H9 (cell line): ENCODE measurements at regions not wholly inside any gene's neighbourhood (a gene's known extent, or its start where the extent isn't known, plus 50 kb on each side); places are given as distances from the start of the nearest gene placed in this dataset.

Experiments used
- DNase-seq: peaks from one replicate; pipeline ENCODE4 v3.0.0-alpha.2; 2017
- H2AFZ ChIP-seq: one replicate; pipeline ENCODE4 v1.6.1; 2013; ENCODE audit warnings: mild to moderate bottlenecking, low read length, control low read depth, moderate library complexity
- H2AK5ac ChIP-seq: 2 replicates; pipeline ENCODE4 v1.6.1; 2013; ENCODE audit warnings: low read length, control low read depth, mixed read lengths; ENCODE audit not compliant: insufficient read length
- H2BK120ac ChIP-seq: one replicate; pipeline ENCODE4 v1.6.1; 2013; ENCODE audit warnings: low read depth, mild to moderate bottlenecking, low read length, control low read depth, inconsistent platforms; ENCODE audit not compliant: poor library complexity, severe bottlenecking
- H2BK12ac ChIP-seq: 2 replicates; pipeline ENCODE4 v1.6.1; 2013; ENCODE audit warnings: low read length, control low read depth, mixed read lengths, low read depth; ENCODE audit not compliant: insufficient read length
- H2BK15ac ChIP-seq: 2 replicates; pipeline ENCODE4 v1.6.1; 2013; ENCODE audit warnings: low read depth, low read length, control low read depth
- H2BK20ac ChIP-seq: one replicate; pipeline ENCODE4 v1.6.1; 2013; ENCODE audit warnings: low read depth, mild to moderate bottlenecking, low read length, control low read depth, inconsistent platforms; ENCODE audit not compliant: poor library complexity, severe bottlenecking
- H2BK5ac ChIP-seq: 2 replicates; pipeline ENCODE4 v1.6.1; 2013; ENCODE audit warnings: low read length, control low read depth, mixed read lengths; ENCODE audit not compliant: insufficient read length
- H3K14ac ChIP-seq: 2 replicates; pipeline ENCODE4 v1.6.1; 2013; ENCODE audit warnings: low read length, control low read depth; ENCODE audit not compliant: insufficient read depth
- H3K18ac ChIP-seq: 2 replicates; pipeline ENCODE4 v1.6.1; 2013; ENCODE audit warnings: low read depth, mild to moderate bottlenecking, mixed read lengths, low read length, control low read depth; ENCODE audit not compliant: insufficient read length
- H3K23ac ChIP-seq: 2 replicates; pipeline ENCODE4 v1.6.1; 2013; ENCODE audit warnings: low read length, control low read depth, mixed read lengths, low read depth; ENCODE audit not compliant: insufficient read length
- H3K23me2 ChIP-seq: 2 replicates; pipeline ENCODE4 v1.6.1; 2013; ENCODE audit warnings: low read depth, mild to moderate bottlenecking, mixed read lengths, low read length, control low read depth; ENCODE audit not compliant: insufficient read length, poor library complexity, severe bottlenecking
- H3K27ac ChIP-seq: 2 replicates; pipeline ENCODE4 v1.5.1; 2013; ENCODE audit warnings: low read length, control low read depth, mixed read lengths, low read depth; ENCODE audit not compliant: insufficient read length
- H3K27me3 ChIP-seq: 2 replicates; pipeline ENCODE4 v1.6.1; 2013; ENCODE audit warnings: low read length, control low read depth, inconsistent platforms; ENCODE audit not compliant: insufficient read depth
- H3K4ac ChIP-seq: 2 replicates; pipeline ENCODE4 v1.6.1; 2013; ENCODE audit warnings: low read depth, mild to moderate bottlenecking, control low read depth, inconsistent platforms, low read length, moderate library complexity
- H3K4me1 ChIP-seq: 2 replicates; pipeline ENCODE4 v1.6.1; 2013; ENCODE audit warnings: low read length, control low read depth, inconsistent platforms; ENCODE audit not compliant: insufficient read depth
- H3K4me2 ChIP-seq: 2 replicates; pipeline ENCODE4 v1.6.1; 2013; ENCODE audit warnings: low read length, control low read depth, mixed read lengths; ENCODE audit not compliant: insufficient read length, insufficient read depth
- H3K56ac ChIP-seq: 2 replicates; pipeline ENCODE4 v1.6.1; 2013; ENCODE audit warnings: low read depth, mild to moderate bottlenecking, mixed read lengths, low read length, control low read depth; ENCODE audit not compliant: insufficient read length
- H3K79me1 ChIP-seq: 2 replicates; pipeline ENCODE4 v1.6.1; 2013; ENCODE audit warnings: low read depth, mild to moderate bottlenecking, moderate library complexity, low read length, control low read depth, inconsistent platforms; ENCODE audit not compliant: insufficient read depth, poor library complexity, severe bottlenecking
- H3K79me2 ChIP-seq: 2 replicates; pipeline ENCODE4 v1.6.1; 2013; ENCODE audit warnings: low read length, control low read depth, inconsistent platforms; ENCODE audit not compliant: insufficient read depth
- H3K9ac ChIP-seq: 2 replicates; pipeline ENCODE4 v1.6.1; 2013; ENCODE audit warnings: low read length, control low read depth, mixed read lengths; ENCODE audit not compliant: insufficient read length; ENCODE audit errors: extremely low read depth
- H3K9me3 ChIP-seq: one replicate; pipeline ENCODE4 v1.6.1; 2013; ENCODE audit warnings: low read depth, low read length, inconsistent platforms; ENCODE audit not compliant: control insufficient read depth
- H3T11ph ChIP-seq: one replicate; pipeline ENCODE4 v1.6.1; 2013; ENCODE audit warnings: mild to moderate bottlenecking, low read length, control low read depth, inconsistent platforms
- H4K20me1 ChIP-seq: one replicate; pipeline ENCODE4 v1.6.1; 2013; ENCODE audit not compliant: control insufficient read depth, insufficient read length, insufficient read depth
- H4K5ac ChIP-seq: 2 replicates; pipeline ENCODE4 v1.6.1; 2013; ENCODE audit warnings: low read depth, mild to moderate bottlenecking, mixed read lengths, low read length, control low read depth; ENCODE audit not compliant: insufficient read length
- H4K8ac ChIP-seq: replicated peaks from 2 replicates; pipeline ENCODE4 v1.6.1; 2013; ENCODE audit warnings: low read length, control low read depth, mixed read lengths, low read depth; ENCODE audit not compliant: insufficient read length
- H4K91ac ChIP-seq: 2 replicates; pipeline ENCODE4 v1.6.1; 2013; ENCODE audit warnings: low read depth, mild to moderate bottlenecking, moderate library complexity, mixed read lengths, low read length, control low read depth; ENCODE audit not compliant: insufficient read length
- H3K27ac Mint-ChIP-seq, 3 experiments: 2 replicates in 2 of 3; 3 replicates in 1 of 3; pipeline ENCODE4 v1.8.0; 2020 to 2021; ENCODE audit warnings: mixed read lengths in 3 of 3, mild to moderate bottlenecking in 1 of 3, moderate library complexity in 1 of 3
- H3K27me3 Mint-ChIP-seq: 2 replicates; pipeline ENCODE4 v1.8.0; 2021; ENCODE audit warnings: low read depth, mild to moderate bottlenecking, moderate library complexity, mixed read lengths
- H3K36me3 Mint-ChIP-seq, 3 experiments: 2 replicates in 2 of 3; 3 replicates in 1 of 3; pipeline ENCODE4 v1.8.0; 2020 to 2021; ENCODE audit warnings: low read depth in 3 of 3, mixed read lengths in 3 of 3; ENCODE audit not compliant: insufficient read depth in 1 of 3
- H3K4me1 Mint-ChIP-seq, 2 experiments: 2 replicates each; pipeline ENCODE4 v1.8.0; 2020; ENCODE audit warnings: mixed read lengths in 2 of 2
- H3K4me3 Mint-ChIP-seq, 2 experiments: 2 replicates in 1 of 2; 3 replicates in 1 of 2; pipeline ENCODE4 v1.8.0; 2020 to 2021; ENCODE audit warnings: mild to moderate bottlenecking in 2 of 2, mixed read lengths in 2 of 2, moderate library complexity in 1 of 2
- H3K9me3 Mint-ChIP-seq, 2 experiments: 2 replicates in 1 of 2; 3 replicates in 1 of 2; pipeline ENCODE4 v1.8.0; 2020; ENCODE audit warnings: mild to moderate bottlenecking in 2 of 2, mixed read lengths in 2 of 2, moderate library complexity in 1 of 2
- WGBS: extraction: QIAGEN DNeasy Blood & Tissue Kit; methylation state at CpG from one replicate; pipeline ENCODE4 v1.1.7; 2013; ENCODE audit warnings: missing lambda C conversion rate, low lambda C conversion rate, mixed read lengths; ENCODE audit not compliant: insufficient read length; ENCODE audit errors: extremely low coverage; 5-methylcytosine and 5-hydroxymethylcytosine counted together
- TF ChIP-seq, protein P1 (sequence below): fragments of 200-600 bp; sonication (generic); conservative IDR thresholded peaks from 3 replicates; pipeline ENCODE4 v1.8.0; 2021; ENCODE audit warnings: antibody characterized with exemption, mild to moderate bottlenecking

GRCh38 chr1:14281412-14281811 is 317.1 kb upstream of the KAZN start:
- Histone ChIP-seq H2BK12ac (no peak overlapping the region), H3K79me2 (no peaks in the 10 kb centered on the region), H3K4ac (no peak overlapping the region), H3K4me2 (no peak overlapping the region), H3T11ph (no peak overlapping the region), H2BK5ac (no peak overlapping the region), H3K4me1 (peaks cover 8% of the 10 kb centered on the region), H3K56ac (no peak overlapping the region), H3K23me2 (no peaks in the 10 kb centered on the region), H2BK20ac (no peak overlapping the region), H2AFZ (no peak overlapping the region), H2BK15ac (no peak overlapping the region), H3K27me3 (no peaks in the 10 kb centered on the region), H3K9me3 (no peaks in the 10 kb centered on the region), H2AK5ac (no peak overlapping the region), H4K8ac (no peak overlapping the region), H4K20me1 (no peaks in the 10 kb centered on the region), H3K79me1 (no peaks in the 10 kb centered on the region), H4K5ac (no peak overlapping the region), H3K14ac (no peak overlapping the region), H4K91ac (no peak overlapping the region), H3K23ac (no peak overlapping the region), H3K27ac (no peak overlapping the region), H3K18ac (no peak overlapping the region), H3K9ac (no peak overlapping the region), H2BK120ac (no peak overlapping the region)
- Mint-ChIP-seq H3K9me3 (no peaks in the 10 kb centered on the region; a peak in 2 of 5 replicates), H3K4me1 (peaks cover 14 to 15% of the 10 kb centered on the region in 2 experiments), H3K4me3 (no peak overlapping the region), H3K27ac (no peak overlapping the region), H3K27me3 (no peaks in the 10 kb centered on the region), H3K36me3 (no peaks in the 10 kb centered on the region)
- WGBS = no CpG with 5 or more reads among the region's 1 CpG
- DNase-seq = no peak
- TF ChIP-seq, protein P1, sequence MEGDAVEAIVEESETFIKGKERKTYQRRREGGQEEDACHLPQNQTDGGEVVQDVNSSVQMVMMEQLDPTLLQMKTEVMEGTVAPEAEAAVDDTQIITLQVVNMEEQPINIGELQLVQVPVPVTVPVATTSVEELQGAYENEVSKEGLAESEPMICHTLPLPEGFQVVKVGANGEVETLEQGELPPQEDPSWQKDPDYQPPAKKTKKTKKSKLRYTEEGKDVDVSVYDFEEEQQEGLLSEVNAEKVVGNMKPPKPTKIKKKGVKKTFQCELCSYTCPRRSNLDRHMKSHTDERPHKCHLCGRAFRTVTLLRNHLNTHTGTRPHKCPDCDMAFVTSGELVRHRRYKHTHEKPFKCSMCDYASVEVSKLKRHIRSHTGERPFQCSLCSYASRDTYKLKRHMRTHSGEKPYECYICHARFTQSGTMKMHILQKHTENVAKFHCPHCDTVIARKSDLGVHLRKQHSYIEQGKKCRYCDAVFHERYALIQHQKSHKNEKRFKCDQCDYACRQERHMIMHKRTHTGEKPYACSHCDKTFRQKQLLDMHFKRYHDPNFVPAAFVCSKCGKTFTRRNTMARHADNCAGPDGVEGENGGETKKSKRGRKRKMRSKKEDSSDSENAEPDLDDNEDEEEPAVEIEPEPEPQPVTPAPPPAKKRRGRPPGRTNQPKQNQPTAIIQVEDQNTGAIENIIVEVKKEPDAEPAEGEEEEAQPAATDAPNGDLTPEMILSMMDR = no peak
